ENCODE measurements at regions not wholly inside any gene's neighbourhood (a gene's known extent, or its start where the extent isn't known, plus 50 kb on each side); places are given as distances from the start of the nearest gene placed in this dataset.

DNA sequence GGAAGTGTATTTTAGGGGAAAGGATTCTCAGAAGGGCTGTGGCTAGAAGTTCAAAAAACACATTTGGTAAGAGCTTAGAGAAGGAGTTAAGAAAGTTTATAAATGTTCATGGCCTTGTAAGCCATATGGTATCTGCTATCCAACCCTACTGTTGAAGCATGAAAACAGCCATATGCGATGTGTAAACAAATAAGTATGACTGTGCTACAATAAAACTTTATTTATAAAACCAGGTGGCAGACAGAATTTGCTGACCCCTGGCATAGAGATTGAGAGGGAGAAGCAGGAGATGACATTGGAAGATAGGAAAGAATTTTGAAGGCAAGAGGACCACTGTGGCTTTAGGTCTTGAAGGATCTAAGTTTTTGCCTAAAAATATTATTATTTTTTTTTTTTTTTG lies 583.5 kb downstream of the DOK5 start:
- TF ChIP-seq, protein P1, sequence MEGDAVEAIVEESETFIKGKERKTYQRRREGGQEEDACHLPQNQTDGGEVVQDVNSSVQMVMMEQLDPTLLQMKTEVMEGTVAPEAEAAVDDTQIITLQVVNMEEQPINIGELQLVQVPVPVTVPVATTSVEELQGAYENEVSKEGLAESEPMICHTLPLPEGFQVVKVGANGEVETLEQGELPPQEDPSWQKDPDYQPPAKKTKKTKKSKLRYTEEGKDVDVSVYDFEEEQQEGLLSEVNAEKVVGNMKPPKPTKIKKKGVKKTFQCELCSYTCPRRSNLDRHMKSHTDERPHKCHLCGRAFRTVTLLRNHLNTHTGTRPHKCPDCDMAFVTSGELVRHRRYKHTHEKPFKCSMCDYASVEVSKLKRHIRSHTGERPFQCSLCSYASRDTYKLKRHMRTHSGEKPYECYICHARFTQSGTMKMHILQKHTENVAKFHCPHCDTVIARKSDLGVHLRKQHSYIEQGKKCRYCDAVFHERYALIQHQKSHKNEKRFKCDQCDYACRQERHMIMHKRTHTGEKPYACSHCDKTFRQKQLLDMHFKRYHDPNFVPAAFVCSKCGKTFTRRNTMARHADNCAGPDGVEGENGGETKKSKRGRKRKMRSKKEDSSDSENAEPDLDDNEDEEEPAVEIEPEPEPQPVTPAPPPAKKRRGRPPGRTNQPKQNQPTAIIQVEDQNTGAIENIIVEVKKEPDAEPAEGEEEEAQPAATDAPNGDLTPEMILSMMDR (conservative IDR thresholded peaks at IDR 0.05; ENCODE audit: low read length) = no peak
- no peak for TF ChIP-seq EZH2phosphoT487 (IDR thresholded peaks at IDR 0.05; ENCODE audit: borderline replicate concordance)
